NCI-H1105 (cell line): ENCODE measurements at regions not wholly inside any gene's neighbourhood (a gene's known extent, or its start where the extent isn't known, plus 50 kb on each side); places are given as distances from the start of the nearest gene placed in this dataset.

ENCODE experiments used
- DNase-seq: peaks from one replicate; lab custom pipeline; 2025; lab: John Stamatoyannopoulos, UW

DNA sequence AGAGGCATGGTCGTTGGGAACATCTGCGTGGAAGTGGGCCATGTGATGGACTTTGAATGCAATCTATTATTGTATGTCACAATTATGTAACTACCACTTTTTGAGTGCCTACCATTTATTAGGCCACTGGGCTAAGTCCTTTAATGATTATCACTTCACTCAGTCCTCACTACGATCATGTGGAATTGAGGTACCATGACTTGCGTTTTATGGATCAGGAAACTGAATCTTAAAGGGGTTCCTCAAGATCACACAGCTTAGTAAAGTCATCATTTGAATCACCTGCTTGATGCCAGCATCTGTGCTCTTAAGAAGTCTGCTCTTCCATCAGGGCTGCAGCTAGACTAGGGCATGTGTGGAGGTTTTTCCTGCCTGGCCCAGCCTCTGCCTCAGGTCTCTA, 136.7 kb downstream of the DAD1 start:
- no peak for DNase-seq

- no peak for DNase-seq
Observed at GRCh38 chr14:22450266-22450665, 138.8 kb downstream of the DAD1 start.

- no peak for DNase-seq
Observed at GRCh38 chr14:22449600-22449905, 139.5 kb downstream of the DAD1 start.

GRCh38 chr14:22448905-22449599, 140.0 kb downstream of the DAD1 start:
- DNase-seq = no peak

- no peak for DNase-seq
Observed at GRCh38 chr14:22448035-22448904, 140.8 kb downstream of the DAD1 start.

- DNase-seq = peak; percentile 45
Observed at GRCh38 chr14:22438742-22439141, 150.3 kb downstream of the DAD1 start.

- no peak for DNase-seq
Observed at GRCh38 chr14:22434901-22435550, 154.0 kb downstream of the DAD1 start.

DNA sequence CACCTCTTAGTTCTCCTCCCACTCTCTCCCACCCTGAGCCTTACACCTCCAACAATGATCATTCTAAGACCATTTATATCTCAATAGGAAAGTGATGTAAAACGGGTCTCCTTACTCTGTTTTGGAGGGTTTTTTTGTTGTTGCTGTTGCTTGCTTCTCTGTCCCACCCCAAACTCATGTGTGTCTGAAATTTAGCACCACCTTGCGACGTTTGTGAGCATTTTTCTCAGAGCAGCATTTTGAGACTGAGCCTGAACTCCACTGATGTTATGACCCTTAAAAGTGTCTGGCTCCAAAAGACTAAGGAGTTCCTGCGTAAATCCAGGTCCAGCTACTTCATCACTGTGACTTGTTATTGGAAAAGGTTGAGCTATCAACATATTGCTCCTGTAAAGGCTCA, 155.0 kb downstream of the DAD1 start:
- no peak for DNase-seq

- no peak for DNase-seq
Observed at GRCh38 chr14:22433069-22433468, 156.0 kb downstream of the DAD1 start.

- peak; percentile 63 for DNase-seq
Observed at GRCh38 chr14:22432348-22432976, 156.6 kb downstream of the DAD1 start.

- DNase-seq = no peak
Observed at GRCh38 chr14:22429546-22430294, 159.3 kb downstream of the DAD1 start.

DNA sequence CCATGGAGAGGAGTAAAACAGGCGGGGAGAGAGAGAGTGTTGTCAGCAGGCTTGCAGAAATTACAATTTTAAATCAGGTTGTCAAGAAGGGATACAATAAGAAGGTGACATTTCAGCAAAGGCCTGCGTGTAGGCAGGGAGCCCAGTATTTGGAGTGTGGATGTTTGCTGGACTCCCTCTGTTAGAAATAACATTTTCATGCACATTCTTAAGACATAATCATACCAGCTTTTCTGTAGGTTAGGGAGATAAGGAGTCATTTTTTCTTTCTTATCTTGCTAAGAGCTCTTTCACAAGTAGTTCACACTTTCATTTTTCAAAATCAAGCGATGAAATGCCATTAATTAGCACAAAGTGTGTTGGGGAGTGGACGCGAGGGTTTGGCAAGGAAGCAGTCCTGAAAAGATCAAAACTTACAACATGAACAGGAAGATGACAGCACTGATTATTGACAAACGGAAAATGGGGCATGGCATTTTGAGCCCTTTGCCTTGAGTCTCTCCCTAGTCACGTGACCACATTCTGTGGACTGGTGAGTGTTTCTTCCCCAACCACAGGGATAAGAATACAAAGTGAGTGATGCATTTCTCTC, 160.2 kb downstream of the DAD1 start:
- no peak for DNase-seq

- no peak for DNase-seq
Observed at GRCh38 chr14:22427771-22428231, 161.2 kb downstream of the DAD1 start.

DNA sequence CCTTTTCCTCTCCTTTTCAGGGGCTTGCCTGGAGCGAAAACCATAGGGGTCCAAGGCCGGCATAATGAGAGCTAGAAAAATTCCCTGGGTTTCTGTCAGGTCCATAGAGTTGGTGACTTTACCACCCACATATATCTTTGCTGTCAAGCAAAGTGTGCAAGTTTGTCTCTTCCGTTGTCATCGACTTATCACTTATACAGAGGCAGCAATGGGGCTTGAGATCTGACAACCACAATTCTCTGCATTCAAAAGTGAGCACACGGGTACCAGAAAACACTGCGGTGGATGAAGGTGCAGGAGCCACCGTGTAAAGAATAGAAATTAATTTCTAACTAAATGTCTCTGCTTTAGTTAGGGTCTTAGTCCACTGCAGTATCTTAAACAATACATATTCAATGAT, 162.3 kb downstream of the DAD1 start:
- no peak for DNase-seq

- DNase-seq = no peak
Observed at GRCh38 chr14:22423958-22424357, 165.1 kb downstream of the DAD1 start.

DNA sequence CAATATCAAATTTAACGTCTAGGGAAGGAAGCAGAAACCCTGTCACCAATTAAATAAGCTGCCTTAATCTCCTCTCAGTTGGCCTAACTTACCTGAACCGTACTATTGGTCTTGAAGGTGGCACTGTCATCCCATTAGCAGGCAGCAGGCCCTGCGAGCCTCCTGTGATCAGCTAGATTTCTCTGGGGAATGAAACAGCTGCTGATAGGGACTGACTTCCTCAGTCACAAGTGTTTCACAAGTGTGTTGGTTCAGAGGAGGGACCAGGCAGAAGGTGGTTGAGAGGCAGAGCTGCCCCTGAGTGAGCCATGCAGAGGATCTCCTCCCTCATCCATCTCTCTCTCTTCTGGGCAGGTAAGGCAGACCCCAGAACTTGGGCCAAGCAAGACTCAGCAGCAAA, 166.8 kb downstream of the DAD1 start:
- no peak for DNase-seq

DNA sequence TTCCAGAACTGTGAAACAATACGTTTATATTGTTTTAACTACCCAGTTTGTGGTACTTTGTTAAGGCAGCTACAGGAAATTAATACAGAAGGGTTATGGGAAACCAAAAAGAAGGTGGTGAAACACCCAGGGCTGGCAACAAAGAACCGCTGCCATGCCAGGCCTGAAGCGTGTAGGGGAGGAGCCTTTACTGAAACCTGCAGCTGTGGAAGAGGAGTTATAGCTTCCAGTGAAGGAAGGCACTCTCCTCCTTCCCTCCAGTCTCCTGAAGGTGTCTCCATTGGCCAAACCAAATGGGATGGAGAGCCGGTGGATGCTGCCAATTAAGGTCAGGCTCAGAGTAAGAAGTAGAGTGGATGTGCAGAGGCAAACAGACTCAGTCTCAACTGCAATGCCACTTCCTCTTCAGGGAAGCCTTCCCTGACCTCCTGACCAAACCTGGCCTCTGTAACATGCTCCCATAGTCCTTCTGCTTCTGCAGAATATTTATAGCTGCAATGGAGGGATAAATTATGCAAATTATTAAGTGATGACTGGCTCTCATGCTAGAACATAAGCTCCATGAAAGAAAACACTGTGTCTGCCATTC, 168.3 kb downstream of the DAD1 start:
- DNase-seq = no peak

DNA sequence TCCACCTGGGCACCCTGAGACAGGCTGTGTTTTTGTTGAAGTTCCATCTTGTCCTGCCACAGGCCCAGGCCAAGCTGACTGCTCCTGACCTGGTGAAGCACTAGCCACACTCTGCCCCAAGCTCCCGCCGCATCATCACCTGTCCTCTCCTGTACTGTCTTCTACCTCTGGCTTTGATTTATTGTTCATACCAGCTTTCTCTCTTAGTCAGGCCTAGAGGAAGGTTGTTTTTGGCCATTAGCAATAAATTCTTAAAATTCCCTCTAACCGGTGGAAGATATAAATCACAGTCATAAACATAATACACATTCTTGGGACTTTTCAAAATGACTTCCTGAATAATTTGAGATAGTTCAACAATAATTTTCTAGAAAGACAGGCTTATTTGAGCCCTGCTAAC, 169.4 kb downstream of the DAD1 start:
- DNase-seq = no peak

- DNase-seq = no peak
Observed at GRCh38 chr14:22418631-22419030, 170.4 kb downstream of the DAD1 start.

DNA sequence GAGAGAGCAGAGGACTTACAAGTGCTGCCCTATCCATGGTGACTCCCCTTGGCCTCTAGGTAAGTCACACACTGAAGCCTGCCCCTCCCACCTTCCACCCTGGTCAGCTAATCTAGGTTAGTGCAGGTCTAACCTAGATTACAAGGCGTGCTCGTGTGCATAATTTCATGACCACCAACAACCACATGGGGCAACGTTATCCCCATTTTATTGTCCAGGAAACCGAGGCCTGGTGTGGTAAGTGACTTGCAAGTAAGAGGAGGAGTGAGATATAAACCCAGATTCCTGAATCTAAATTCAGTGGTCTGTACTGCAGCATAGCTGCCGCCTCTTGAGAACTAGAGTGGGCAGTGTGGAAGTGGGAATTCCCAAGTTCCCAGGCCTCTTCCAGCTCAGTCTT, 171.1 kb downstream of the DAD1 start:
- no peak for DNase-seq

DNA sequence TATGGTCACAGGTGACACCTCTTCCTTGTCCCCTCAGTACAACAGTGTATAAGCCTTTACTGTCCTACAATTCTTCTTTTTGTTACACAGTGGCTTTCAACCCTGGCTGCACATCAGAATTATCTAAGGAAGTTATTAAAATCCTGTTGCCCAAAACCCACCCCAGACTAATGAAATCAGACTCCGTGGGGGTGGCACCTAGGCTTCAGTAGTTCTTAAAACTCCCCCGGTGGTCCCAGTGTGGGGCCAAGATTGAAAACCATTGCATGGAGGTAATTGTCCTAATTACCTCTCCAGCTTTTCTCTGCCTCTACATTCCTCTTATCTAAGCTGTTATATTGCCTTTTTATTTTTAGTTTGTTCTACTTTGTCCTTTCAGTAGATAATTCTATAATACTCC, 172.8 kb downstream of the DAD1 start:
- DNase-seq = no peak
